ENCODE measurements at regions not wholly inside any gene's neighbourhood (a gene's known extent, or its start where the extent isn't known, plus 50 kb on each side); places are given as distances from the start of the nearest gene placed in this dataset.

GRCh38 chr4:32219306-32220075 lies 1499.3 kb downstream of the PCDH7 start:
- TF ChIP-seq GATA2 (IDR thresholded peaks at IDR 0.05; ENCODE audit: low read depth, low read length) = no peak
- TF ChIP-seq GATA3 (IDR thresholded peaks at IDR 0.05; ENCODE audit: low read depth, low read length) = no peak

Measured in SH-SY5Y (cell line).